Caco-2 (cell line): ENCODE measurements at regions not wholly inside any gene's neighbourhood (a gene's known extent, or its start where the extent isn't known, plus 50 kb on each side); places are given as distances from the start of the nearest gene placed in this dataset.

ENCODE experiments used
- BruUV-seq: library from RNA; stranded (reverse); fragments of 400-500 nt; replicated peaks from 2 replicates; lab custom pipeline; 2021; lab: Mats Ljungman, UMichigan
- CTCF ChIA-PET: fragments of 300-600 bp; sonication (Branson Sonifier 250); formaldehyde crosslinking; loops from one replicate; lab custom pipeline; 2022; ENCODE audit warnings: antibody characterized with exemption; lab: Charles Lee
- POLR2A ChIA-PET: fragments of 300-600 bp; sonication (Branson Sonifier 250); formaldehyde crosslinking; loops from one replicate; lab custom pipeline; 2022; ENCODE audit warnings: antibody characterized with exemption; lab: Charles Lee
- DNase-seq, 2 experiments: peaks; one replicate each; pipeline versions ENCODE4 v3.0.0 to v3.0.0-alpha.2; 2020 to 2022
- H3K27me3 ChIP-seq: replicated peaks from 2 replicates; pipeline ENCODE4 v1.6.0; 2011; ENCODE audit warnings: low read length; ENCODE audit not compliant: control insufficient read depth, insufficient read depth
- H3K36me3 ChIP-seq: 2 replicates; pipeline ENCODE4 v1.5.1; 2011; ENCODE audit warnings: low read length; ENCODE audit not compliant: control insufficient read depth, insufficient read depth
- H3K4me1 ChIP-seq: fragments of 250-450 bp; sonication (Bioruptor Pico); 2 replicates; pipeline ENCODE4 v1.5.1; 2020; ENCODE audit warnings: mild to moderate bottlenecking
- H3K4me3 ChIP-seq: 2 replicates; pipeline ENCODE4 v1.5.1; 2011; ENCODE audit warnings: low read depth, mild to moderate bottlenecking, control low read depth, low read length
- H3K9me3 ChIP-seq: fragments of 250-450 bp; sonication (Bioruptor Pico); 2 replicates; pipeline ENCODE4 v1.5.1; 2020; ENCODE audit warnings: mild to moderate bottlenecking, moderate library complexity
- H3K27ac Mint-ChIP-seq: one replicate; pipeline ENCODE4 v1.8.0; 2022; ENCODE audit warnings: mixed read lengths; ENCODE audit not compliant: unreplicated experiment
- H3K27me3 Mint-ChIP-seq: one replicate; pipeline ENCODE4 v1.8.0; 2022; ENCODE audit warnings: mixed read lengths; ENCODE audit not compliant: insufficient read depth, unreplicated experiment
- H3K36me3 Mint-ChIP-seq: one replicate; pipeline ENCODE4 v1.8.0; 2022; ENCODE audit warnings: mild to moderate bottlenecking, mixed read lengths; ENCODE audit not compliant: insufficient read depth, unreplicated experiment
- H3K4me1 Mint-ChIP-seq: one replicate; pipeline ENCODE4 v1.8.0; 2022; ENCODE audit warnings: low read depth, mixed read lengths; ENCODE audit not compliant: unreplicated experiment
- H3K4me3 Mint-ChIP-seq: one replicate; pipeline ENCODE4 v1.8.0; 2022; ENCODE audit warnings: mild to moderate bottlenecking, moderate library complexity, mixed read lengths; ENCODE audit not compliant: unreplicated experiment
- H3K9me3 Mint-ChIP-seq: one replicate; pipeline ENCODE4 v1.8.0; 2022; ENCODE audit warnings: mixed read lengths; ENCODE audit not compliant: unreplicated experiment
- CTCF ChIP-seq, 2 experiments: fragments of 200-600 bp in 1 of 2; IDR thresholded peaks; 1 replicate in 1 of 2; 2 replicates in 1 of 2; pipeline versions ENCODE4 v1.5.1 to v1.8.0; 2011 to 2022; ENCODE audit warnings: antibody characterized with exemption in 1 of 2, control low read depth in 1 of 2, inconsistent platforms in 1 of 2, low read depth in 1 of 2, low read length in 1 of 2, mild to moderate bottlenecking in 1 of 2, moderate library complexity in 1 of 2; ENCODE audit not compliant: insufficient read depth in 1 of 2, severe bottlenecking in 1 of 2, unreplicated experiment in 1 of 2
- intact Hi-C: fragments of 100-400 bp; cut with micrococcal nuclease; formaldehyde crosslinking; loops from one replicate; pipeline ENCODE4 v1.10.0; 2022; ENCODE audit not compliant: unreplicated experiment

- intact Hi-C loops = no loop called here
- H3K27me3 Mint-ChIP-seq = no peaks in the 10 kb centered on the region
- no peaks in the 10 kb centered on the region for H3K27me3 ChIP-seq
These were observed 113.4 kb upstream of the NXT1 start for GRCh38 chr20:23237201-23237600.

GRCh38 chr20:23235173-23236027 lies 115.2 kb upstream of the NXT1 start:
- ChIA-PET POLR2A (no interaction called here), CTCF (interaction anchor here (0.7 kb wide), 1 partner anchor 105 kb away, joined by 3 read pairs; no protein-coding TSS in a partner anchor)
- Histone ChIP-seq H3K9me3 (peaks cover 24% of the 10 kb centered on the region), H3K27me3 (no peaks in the 10 kb centered on the region), H3K4me1 (peaks cover 36% of the 10 kb centered on the region), H3K36me3 (no peaks in the 10 kb centered on the region), H3K4me3 (no peak overlapping the region)
- Mint-ChIP-seq H3K27ac (peak overlapping the region; percentile 50), H3K27me3 (no peaks in the 10 kb centered on the region), H3K4me1 (peaks cover 33% of the 10 kb centered on the region), H3K9me3 (peaks cover 28% of the 10 kb centered on the region), H3K4me3 (no peak overlapping the region), H3K36me3 (peaks cover 17% of the 10 kb centered on the region)
- intact Hi-C loops = no loop called here
- TF ChIP-seq CTCF (IDR thresholded peaks at IDR 0.05; ENCODE audit: insufficient read depth in 1 of 2, low read depth in 1 of 2, low read length in 1 of 2, severe bottlenecking in 1 of 2, unreplicated experiment in 1 of 2) = peak; percentile 24 to 33
- BruUV-seq = no TSS peak
- no peak for DNase-seq

More at GRCh38 chr20:23237201-23237600, 113.4 kb upstream of the NXT1 start:
- peaks cover 19% of the 10 kb centered on the region for H3K4me1 Mint-ChIP-seq
- ChIA-PET CTCF (no interaction called here), POLR2A (no interaction called here)
- Histone ChIP-seq H3K4me1 (peaks cover 20% of the 10 kb centered on the region), H3K9me3 (peaks cover 8% of the 10 kb centered on the region; the same call in 1 of the 2 replicates), H3K4me3 (no peak overlapping the region), H3K36me3 (no peaks in the 10 kb centered on the region)
- peaks cover 4% of the 10 kb centered on the region for H3K36me3 Mint-ChIP-seq
- DNase-seq = no peak
- TF ChIP-seq CTCF (IDR thresholded peaks at IDR 0.05; ENCODE audit: insufficient read depth in 1 of 2, low read depth in 1 of 2, low read length in 1 of 2, severe bottlenecking in 1 of 2, unreplicated experiment in 1 of 2) = no peak
- no TSS peak for BruUV-seq
- peaks cover 28% of the 10 kb centered on the region for H3K9me3 Mint-ChIP-seq
- H3K27ac Mint-ChIP-seq = no peak overlapping the region
- H3K4me3 Mint-ChIP-seq = no peak overlapping the region

GRCh38 chr20:23234311-23235078 lies 116.1 kb upstream of the NXT1 start:
- Histone ChIP-seq H3K4me1 (peaks cover 36% of the 10 kb centered on the region), H3K27me3 (no peaks in the 10 kb centered on the region), H3K4me3 (no peak overlapping the region), H3K9me3 (peaks cover 24% of the 10 kb centered on the region), H3K36me3 (no peaks in the 10 kb centered on the region)
- H3K36me3 Mint-ChIP-seq = peaks cover 17% of the 10 kb centered on the region
- DNase-seq = no peak
- ChIA-PET POLR2A (no interaction called here), CTCF (no interaction called here)
- BruUV-seq = no TSS peak
- H3K4me3 Mint-ChIP-seq = no peak overlapping the region
- no peak for TF ChIP-seq CTCF (IDR thresholded peaks at IDR 0.05; ENCODE audit: insufficient read depth in 1 of 2, low read depth in 1 of 2, low read length in 1 of 2, severe bottlenecking in 1 of 2, unreplicated experiment in 1 of 2)
- intact Hi-C loops = no loop called here
- peak overlapping the region; percentile 55 for H3K27ac Mint-ChIP-seq
- peaks cover 36% of the 10 kb centered on the region for H3K4me1 Mint-ChIP-seq
- no peaks in the 10 kb centered on the region for H3K27me3 Mint-ChIP-seq
- peaks cover 20% of the 10 kb centered on the region for H3K9me3 Mint-ChIP-seq
